ENCODE measurements at regions not wholly inside any gene's neighbourhood (a gene's known extent, or its start where the extent isn't known, plus 50 kb on each side); places are given as distances from the start of the nearest gene placed in this dataset.

- no peak for TF ChIP-seq RCOR1 (IDR thresholded peaks at IDR 0.05; ENCODE audit: low read depth, low read length)
These were observed 552.4 kb downstream of the RFPL4B start (continued) for GRCh38 chr6:112899541-112899940.

GRCh38 chr6:112903361-112903760 is 556.2 kb downstream of the RFPL4B start:
- no peak for DNase-seq (ENCODE audit: low read depth in 1 of 2, low spot score in 1 of 2)
- FAIRE-seq, result no peak
- H3K9me3 ChIP-seq, result no peaks in the 10 kb centered on the region
- POLR2A ChIA-PET, result no interaction called here
- no peak overlapping the region for H3K4me3 ChIP-seq
- CTCF ChIA-PET, result no interaction called here
- no peak overlapping the region for H3K4me2 ChIP-seq
- ATAC-seq, result no peak
- H3K27ac ChIP-seq, result no peak overlapping the region
- TF ChIP-seq SMC3 (IDR thresholded peaks at IDR 0.05), result no peak
- no peak for TF ChIP-seq JUN (IDR thresholded peaks at IDR 0.05)
- no peak for TF ChIP-seq FOSL2 (IDR thresholded peaks at IDR 0.05)
- TF ChIP-seq FOSL2 (CRISPR knock-in tag; IDR thresholded peaks at IDR 0.05), result no peak
- no peak for TF ChIP-seq HOXA7 (CRISPR knock-in tag; IDR thresholded peaks at IDR 0.05)
- TF ChIP-seq HDAC2 (IDR thresholded peaks at IDR 0.05), result no peak
- no peak for TF ChIP-seq CBX8 (IDR thresholded peaks at IDR 0.05)
- no peak for TF ChIP-seq CBX2 (IDR thresholded peaks at IDR 0.05; ENCODE audit: borderline replicate concordance, low read depth)
- no peak for TF ChIP-seq ZFP36 (IDR thresholded peaks at IDR 0.05; ENCODE audit: borderline replicate concordance, partially characterized antibody)
- TF ChIP-seq ZSCAN20 (CRISPR knock-in tag; IDR thresholded peaks at IDR 0.05), result no peak
- no peak for TF ChIP-seq RFX5 (IDR thresholded peaks at IDR 0.05)
- TF ChIP-seq KDM5A (IDR thresholded peaks at IDR 0.05), result no peak
- TF ChIP-seq CHD2 (IDR thresholded peaks at IDR 0.05; ENCODE audit: low read length, partially characterized antibody), result no peak
- no peak for TF ChIP-seq GATA3 (IDR thresholded peaks at IDR 0.05; ENCODE audit: borderline replicate concordance)
- no peak for TF ChIP-seq KDM1A (IDR thresholded peaks at IDR 0.05; ENCODE audit: low read depth)
- TF ChIP-seq POLR2AphosphoS2 (conservative IDR thresholded peaks at IDR 0.05; ENCODE audit: low read length), result no peak
- TF ChIP-seq ATOH8 (CRISPR knock-in tag; IDR thresholded peaks at IDR 0.05; ENCODE audit: low read depth), result no peak
- TF ChIP-seq HEYL (CRISPR knock-in tag; IDR thresholded peaks at IDR 0.05), result no peak
- no peak for TF ChIP-seq MAFK (IDR thresholded peaks at IDR 0.05; ENCODE audit: partially characterized antibody)
- TF ChIP-seq TP53 (CRISPR knock-in tag; IDR thresholded peaks at IDR 0.05), result no peak
- 65% methylated on average over 2 of the region's 2 CpGs for WGBS (ENCODE audit: missing lambda C conversion rate)
- no peaks in the 10 kb centered on the region for H3K4me1 ChIP-seq

GRCh38 chr6:112906726-112907125 is 559.6 kb downstream of the RFPL4B start:
- FAIRE-seq, result no peak
- no peaks in the 10 kb centered on the region for H3K4me1 ChIP-seq
- no peak for ATAC-seq
- H3K4me3 ChIP-seq, result no peak overlapping the region
- no peak for DNase-seq (ENCODE audit: low read depth in 1 of 2, low spot score in 1 of 2)
- H3K4me2 ChIP-seq, result no peak overlapping the region
- ChIA-PET CTCF (no interaction called here), POLR2A (no interaction called here)
- no peak overlapping the region for H3K27ac ChIP-seq
- 38% methylated on average over 1 of the region's 1 CpG for WGBS (ENCODE audit: missing lambda C conversion rate)
- TF ChIP-seq HOXA7 (CRISPR knock-in tag; IDR thresholded peaks at IDR 0.05) (no peak), TFCP2L1 (CRISPR knock-in tag; IDR thresholded peaks at IDR 0.05) (no peak), RFX5 (IDR thresholded peaks at IDR 0.05) (no peak), PBX3 (IDR thresholded peaks at IDR 0.05) (no peak), ZFP36 (IDR thresholded peaks at IDR 0.05; ENCODE audit: borderline replicate concordance, partially characterized antibody) (no peak), HEYL (CRISPR knock-in tag; IDR thresholded peaks at IDR 0.05) (no peak), ZNF302 (CRISPR knock-in tag; IDR thresholded peaks at IDR 0.05) (no peak), FOXS1 (CRISPR knock-in tag; IDR thresholded peaks at IDR 0.05) (no peak), CEBPB (IDR thresholded peaks at IDR 0.05) (no peak), RAD21 (conservative IDR thresholded peaks at IDR 0.05 in 1 of 2, IDR thresholded peaks at IDR 0.05 in 1 of 2) (no peak), MAX (IDR thresholded peaks at IDR 0.05) (no peak), ESRRA (IDR thresholded peaks at IDR 0.05; ENCODE audit: borderline replicate concordance, low read length) (no peak), FOSB (CRISPR knock-in tag; IDR thresholded peaks at IDR 0.05) (no peak), NPAS2 (CRISPR knock-in tag; IDR thresholded peaks at IDR 0.05; ENCODE audit: borderline replicate concordance) (no peak), CHD4 (IDR thresholded peaks at IDR 0.05; ENCODE audit: borderline replicate concordance) (no peak), ZC3H11A (IDR thresholded peaks at IDR 0.05) (no peak)
- no peaks in the 10 kb centered on the region for H3K9me3 ChIP-seq

Data from A549 (cell line).